Calu3 (cell line): ENCODE measurements at regions not wholly inside any gene's neighbourhood (a gene's known extent, or its start where the extent isn't known, plus 50 kb on each side); places are given as distances from the start of the nearest gene placed in this dataset.

ENCODE experiments used
- BruUV-seq: library from RNA; stranded (reverse); fragments of 400-500 nt; replicated peaks from 2 replicates; lab custom pipeline; 2021; lab: Mats Ljungman, UMichigan
- CTCF ChIA-PET: fragments of 300-600 bp; sonication (Branson Sonifier 250); formaldehyde crosslinking; loops from one replicate; lab custom pipeline; 2022; ENCODE audit warnings: antibody characterized with exemption; lab: Charles Lee
- DNase-seq: peaks from one replicate; pipeline ENCODE4 v3.0.0; 2022
- H3K27ac Mint-ChIP-seq: one replicate; pipeline ENCODE4 v1.8.0; 2022; ENCODE audit warnings: mixed read lengths; ENCODE audit not compliant: unreplicated experiment
- H3K27me3 Mint-ChIP-seq: one replicate; pipeline ENCODE4 v1.8.0; 2022; ENCODE audit warnings: mixed read lengths; ENCODE audit not compliant: unreplicated experiment
- H3K36me3 Mint-ChIP-seq: one replicate; pipeline ENCODE4 v1.8.0; 2022; ENCODE audit warnings: mild to moderate bottlenecking, moderate library complexity, mixed read lengths; ENCODE audit not compliant: insufficient read depth, unreplicated experiment
- H3K4me1 Mint-ChIP-seq: one replicate; pipeline ENCODE4 v1.8.0; 2022; ENCODE audit warnings: mild to moderate bottlenecking, low read depth, mixed read lengths; ENCODE audit not compliant: unreplicated experiment
- H3K4me3 Mint-ChIP-seq: one replicate; pipeline ENCODE4 v1.8.0; 2022; ENCODE audit warnings: mild to moderate bottlenecking, low read depth, moderate library complexity, mixed read lengths; ENCODE audit not compliant: unreplicated experiment
- H3K9me3 Mint-ChIP-seq: one replicate; pipeline ENCODE4 v1.8.0; 2022; ENCODE audit warnings: low read depth, mixed read lengths; ENCODE audit not compliant: unreplicated experiment
- CTCF ChIP-seq: fragments of 200-600 bp; IDR thresholded peaks from one replicate; pipeline ENCODE4 v1.8.0; 2022; ENCODE audit warnings: antibody characterized with exemption; ENCODE audit not compliant: unreplicated experiment
- intact Hi-C: fragments of 100-400 bp; cut with micrococcal nuclease; formaldehyde crosslinking; loops from one replicate; pipeline ENCODE4 v1.10.0; 2022; ENCODE audit not compliant: unreplicated experiment

- Mint-ChIP-seq H3K4me1 (no peaks in the 10 kb centered on the region), H3K27me3 (peaks cover 74% of the 10 kb centered on the region), H3K9me3 (no peaks in the 10 kb centered on the region), H3K36me3 (no peaks in the 10 kb centered on the region), H3K4me3 (no peak overlapping the region), H3K27ac (no peak overlapping the region)
- intact Hi-C loops = no loop called here
- no peak for TF ChIP-seq CTCF
- CTCF ChIA-PET = no interaction called here
- DNase-seq = no peak
- no TSS peak for BruUV-seq
These were observed 85.1 kb upstream of the FGFR2 start for GRCh38 chr10:121683366-121683765.

GRCh38 chr10:121681997-121682687 is 83.9 kb upstream of the FGFR2 start:
- CTCF ChIA-PET = no interaction called here
- TF ChIP-seq CTCF = no peak
- Mint-ChIP-seq H3K9me3 (no peaks in the 10 kb centered on the region), H3K27me3 (peaks cover 61% of the 10 kb centered on the region), H3K4me3 (no peak overlapping the region), H3K36me3 (no peaks in the 10 kb centered on the region), H3K27ac (no peak overlapping the region), H3K4me1 (no peaks in the 10 kb centered on the region)
- no TSS peak for BruUV-seq
- intact Hi-C loops = no loop called here
- DNase-seq = no peak

GRCh38 chr10:121680879-121681655 is 82.8 kb upstream of the FGFR2 start:
- Mint-ChIP-seq H3K4me1 (no peaks in the 10 kb centered on the region), H3K27me3 (peaks cover 51% of the 10 kb centered on the region), H3K27ac (no peak overlapping the region), H3K4me3 (no peak overlapping the region), H3K36me3 (no peaks in the 10 kb centered on the region), H3K9me3 (no peaks in the 10 kb centered on the region)
- no TSS peak for BruUV-seq
- intact Hi-C loops = no loop called here
- DNase-seq = no peak
- CTCF ChIA-PET = no interaction called here
- no peak for TF ChIP-seq CTCF

- no TSS peak for BruUV-seq
- DNase-seq = no peak
- no peaks in the 10 kb centered on the region for H3K9me3 Mint-ChIP-seq
- H3K27me3 Mint-ChIP-seq = peaks cover 39% of the 10 kb centered on the region
- no peak for TF ChIP-seq CTCF
- H3K4me3 Mint-ChIP-seq = no peak overlapping the region
- H3K4me1 Mint-ChIP-seq = no peaks in the 10 kb centered on the region
- H3K36me3 Mint-ChIP-seq = no peaks in the 10 kb centered on the region
- CTCF ChIA-PET = no interaction called here
- intact Hi-C loops = no loop called here
- no peak overlapping the region for H3K27ac Mint-ChIP-seq
These were observed 81.7 kb upstream of the FGFR2 start for GRCh38 chr10:121679916-121680315.
